ENCODE measurements at regions not wholly inside any gene's neighbourhood (a gene's known extent, or its start where the extent isn't known, plus 50 kb on each side); places are given as distances from the start of the nearest gene placed in this dataset.
"Not testable (repeated sequence)": the region's sequence is repeated elsewhere in the genome, so short reads cannot be mapped to it uniquely, and the experiment has no call there.

DNA sequence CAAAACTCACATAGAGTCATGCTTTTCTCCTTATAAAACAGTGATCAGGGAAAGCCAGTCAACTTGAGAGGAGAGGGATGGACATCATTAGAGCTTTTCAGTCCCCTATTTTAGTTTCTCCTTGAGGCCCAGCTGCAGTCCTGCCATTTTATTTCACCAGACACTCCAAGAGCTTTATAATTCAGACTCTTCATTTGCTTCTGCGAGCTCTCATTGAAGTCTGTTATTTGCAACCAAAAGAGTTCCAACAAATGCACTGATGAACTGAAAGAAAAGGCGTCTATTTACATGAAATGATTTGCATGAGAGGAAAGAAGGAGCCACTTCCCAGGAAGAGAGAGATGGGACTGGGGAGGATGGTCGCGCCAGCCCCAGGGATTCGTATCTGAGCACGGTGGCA is 86.8 kb downstream of the NDUFA12 start:
- DNase-seq (ENCODE audit: low spot score): no peak

DNA sequence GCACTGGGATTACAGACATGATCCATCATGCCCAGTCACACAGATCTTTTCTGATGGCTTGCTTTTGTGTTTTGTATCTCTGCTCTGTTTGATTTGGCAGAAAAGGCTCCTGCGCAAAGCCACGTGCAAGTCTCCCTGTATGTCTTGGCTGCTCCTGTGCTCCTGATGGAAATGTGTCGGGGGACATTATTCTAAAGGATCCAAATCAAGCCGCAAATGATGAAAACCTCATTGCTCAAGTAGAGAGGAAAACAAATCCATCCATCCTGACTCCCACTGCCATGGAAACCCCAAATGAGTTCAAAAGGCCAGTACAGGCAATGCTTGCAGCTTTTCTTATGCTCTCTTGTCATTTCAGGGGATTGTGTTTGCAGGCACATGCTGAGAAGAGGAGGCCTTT is 93.8 kb downstream of the NDUFA12 start:
- no peak for DNase-seq (ENCODE audit: low spot score)

- DNase-seq (ENCODE audit: low spot score): not testable (repeated sequence)
Measured at GRCh38 chr12:94905749-94906148, 97.7 kb downstream of the NDUFA12 start.

- no peak for DNase-seq (ENCODE audit: low spot score)
Measured at GRCh38 chr12:94900496-94900895, 103.0 kb downstream of the NDUFA12 start.

DNA sequence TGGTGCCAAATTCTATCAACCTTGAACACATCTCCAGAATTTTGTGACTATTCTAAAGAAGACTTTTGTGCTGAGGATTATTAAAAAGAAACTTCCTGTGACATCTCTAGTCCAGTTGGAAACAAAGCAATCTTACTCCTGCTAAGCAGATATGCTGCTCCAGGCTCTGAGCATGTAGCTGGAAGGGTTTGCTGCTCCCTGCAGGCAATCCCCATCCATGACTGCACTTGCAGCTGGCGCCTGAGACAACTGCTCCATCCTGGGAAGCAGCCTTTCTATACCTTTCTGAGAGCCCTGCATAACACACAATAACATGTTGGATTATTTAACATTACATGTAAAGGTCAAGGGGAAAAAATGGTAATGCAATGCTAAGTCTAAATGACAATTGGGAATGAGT is 105.1 kb downstream of the NDUFA12 start:
- DNase-seq (ENCODE audit: low spot score): no peak

DNA sequence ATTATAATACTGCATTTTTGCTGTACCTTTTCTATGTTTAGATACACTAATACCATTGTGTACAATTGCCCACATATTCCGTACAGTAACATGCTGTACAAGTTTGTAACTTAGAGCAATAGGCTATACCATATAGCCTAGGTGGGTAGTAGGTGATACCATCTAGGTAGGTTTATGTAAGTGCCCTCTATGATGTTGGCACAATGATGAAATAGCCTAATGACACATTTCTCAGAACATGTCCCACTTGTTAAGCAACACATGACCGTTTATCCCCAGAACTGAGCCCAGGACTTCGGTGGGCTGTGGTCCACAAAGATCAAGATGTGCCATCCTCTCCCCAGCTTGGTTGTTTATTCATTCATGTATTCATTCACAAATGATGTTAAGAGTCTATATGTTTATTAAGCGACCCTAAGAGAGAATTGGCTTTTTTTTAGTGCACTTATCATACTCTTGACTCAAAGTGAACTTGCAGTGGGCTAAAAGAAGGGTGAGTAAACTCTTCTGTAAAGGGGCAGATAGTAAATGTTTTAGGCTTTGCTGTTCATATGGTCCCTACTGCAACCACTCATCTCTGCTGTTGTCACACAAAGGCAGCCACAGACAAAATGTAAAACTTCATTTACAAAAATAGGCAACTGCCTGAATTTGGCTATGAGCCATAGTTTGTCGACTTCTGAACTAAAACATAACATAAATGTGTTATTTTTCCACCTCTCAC is 110.8 kb downstream of the NDUFA12 start:
- DNase-seq (ENCODE audit: low spot score): no peak

DNA sequence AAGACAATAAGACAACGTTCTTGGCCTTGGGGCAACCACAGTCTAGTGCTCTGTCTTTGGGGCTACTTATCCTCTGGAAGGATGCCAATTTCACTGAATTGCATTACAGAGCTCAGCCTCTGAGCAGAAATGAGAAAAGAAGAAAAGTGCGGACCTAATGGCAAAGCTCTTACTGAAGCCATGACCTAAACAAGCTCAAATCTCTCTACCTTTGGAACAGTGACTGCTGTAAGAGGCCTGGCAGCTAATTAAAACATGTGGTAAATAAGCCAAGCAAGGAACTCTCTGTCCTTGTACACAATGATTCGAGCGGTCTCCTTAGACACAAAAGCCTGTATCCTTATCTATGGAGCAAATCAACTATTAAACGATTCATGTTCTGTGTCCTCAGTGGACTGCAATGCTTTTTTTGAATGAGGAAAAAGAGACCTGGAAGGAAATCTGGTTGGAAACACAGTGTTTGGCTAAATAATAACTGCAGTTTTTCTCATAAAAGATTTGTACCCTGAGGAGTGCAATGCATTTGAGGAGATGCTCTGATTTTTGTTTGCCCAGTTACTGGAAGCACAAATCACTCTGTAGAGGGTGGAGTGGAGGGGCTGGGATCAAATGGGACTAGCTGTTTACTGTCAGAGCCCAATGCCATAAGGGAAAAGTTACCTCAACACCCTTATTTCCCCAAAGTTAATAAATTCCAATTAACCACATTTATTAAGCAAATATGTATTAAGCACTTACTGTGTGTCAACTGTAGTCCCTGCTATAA is 113.9 kb downstream of the NDUFA12 start:
- DNase-seq (ENCODE audit: low spot score): no peak

GRCh38 chr12:94879542-94879941 is 124.0 kb downstream of the NDUFA12 start:
- DNase-seq (ENCODE audit: low spot score): no peak

DNA sequence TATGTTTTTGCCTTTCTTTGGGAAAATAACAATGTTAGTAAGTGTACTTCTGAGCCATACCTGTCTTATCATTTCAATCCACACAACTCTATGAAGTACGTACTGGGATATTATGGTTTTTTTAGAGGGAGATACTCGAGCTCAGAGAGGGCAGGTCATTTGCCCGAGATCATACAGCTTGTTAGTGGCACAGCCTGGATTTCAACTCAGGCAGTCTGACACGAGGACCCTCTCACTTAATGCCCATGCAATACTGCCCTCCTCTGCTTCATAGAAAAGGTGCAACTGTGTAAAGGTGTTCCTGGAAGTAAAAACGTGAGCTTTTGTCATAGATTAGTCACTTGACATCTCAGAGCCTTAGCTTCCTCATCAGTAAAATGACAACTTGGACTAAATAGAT is 128.0 kb downstream of the NDUFA12 start:
- DNase-seq (ENCODE audit: low spot score): no peak

DNA sequence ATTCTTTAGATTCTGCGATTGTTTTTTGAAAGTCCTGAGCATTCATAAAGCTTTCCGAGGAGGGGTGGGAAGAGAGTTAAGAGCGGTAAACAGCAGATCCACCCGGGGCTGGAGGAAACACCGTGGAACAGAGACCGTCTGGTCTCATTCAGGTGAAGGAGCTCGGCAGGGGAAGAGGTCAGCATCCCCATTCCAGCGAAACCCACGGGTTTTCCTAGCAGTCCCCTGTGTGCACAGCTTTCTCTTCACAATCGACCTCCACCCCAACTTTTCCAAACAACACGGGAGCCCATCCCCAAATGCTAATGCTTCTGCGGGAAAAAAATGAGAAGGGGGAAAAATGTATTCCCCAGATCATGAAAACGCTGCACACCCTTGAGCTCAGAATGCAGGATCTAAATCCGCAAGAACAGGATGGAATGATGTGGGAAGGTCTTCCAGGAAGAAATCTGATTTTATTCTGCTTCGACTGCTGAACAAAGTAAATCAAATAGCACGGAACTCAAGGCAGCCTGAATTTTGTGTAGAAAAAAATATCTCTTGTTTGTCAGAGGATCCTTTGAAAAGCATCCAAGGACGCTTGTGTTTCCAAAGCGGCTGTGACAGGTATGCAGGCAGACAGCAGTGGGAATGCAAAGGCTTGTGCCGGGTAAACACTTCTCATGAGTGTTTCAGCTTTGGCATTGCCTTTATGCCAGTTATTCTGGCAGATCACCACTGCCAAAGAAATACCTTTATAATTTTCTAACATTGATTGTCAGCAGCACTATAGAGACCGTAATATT is 128.8 kb downstream of the NDUFA12 start:
- no peak for DNase-seq (ENCODE audit: low spot score)

DNA sequence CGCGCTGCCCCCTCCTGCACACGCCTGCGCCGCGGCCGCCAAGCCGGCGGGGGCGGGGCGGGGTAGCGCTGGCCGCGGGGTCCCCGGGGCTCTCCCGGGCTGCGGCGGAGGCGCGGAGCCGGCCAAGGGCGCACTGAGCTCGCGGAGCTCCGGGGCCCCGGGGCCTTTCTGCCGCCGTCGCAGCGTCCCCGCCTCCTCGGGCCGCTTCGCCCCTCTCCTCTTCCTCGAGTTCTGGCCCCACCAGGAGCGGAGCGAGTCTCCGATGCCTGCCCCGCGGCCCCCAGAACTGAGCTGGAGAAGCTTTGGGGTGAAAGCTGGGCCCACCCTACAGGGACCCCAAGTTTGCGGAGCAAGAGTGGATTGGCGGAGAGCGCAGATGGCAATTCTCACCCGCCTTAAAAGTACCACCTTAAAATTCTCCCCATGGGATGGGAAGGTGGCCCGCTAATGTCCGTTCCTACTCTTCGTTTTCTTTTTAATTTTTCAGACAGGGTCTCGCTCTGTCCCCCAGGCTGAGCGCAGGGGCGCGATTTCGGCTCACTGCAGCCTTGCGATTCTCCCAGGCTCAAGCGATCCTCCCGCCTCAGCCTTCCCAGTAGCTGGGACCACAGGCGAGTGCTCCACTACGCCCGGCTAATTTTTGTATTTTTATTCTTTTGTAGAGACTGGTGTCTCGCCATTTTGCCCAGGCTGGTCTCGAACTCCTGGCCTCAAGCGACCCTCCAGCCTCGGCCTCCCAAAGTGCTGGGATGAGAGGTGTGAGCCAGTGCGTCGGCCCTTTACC is 129.6 kb downstream of the NDUFA12 start:
- no peak for DNase-seq (ENCODE audit: low spot score)

GRCh38 chr12:94872971-94873733 is 130.3 kb downstream of the NDUFA12 start:
- no peak for DNase-seq (ENCODE audit: low spot score)

GRCh38 chr12:94872671-94872970 is 130.9 kb downstream of the NDUFA12 start:
- DNase-seq (ENCODE audit: low spot score): no peak

DNA sequence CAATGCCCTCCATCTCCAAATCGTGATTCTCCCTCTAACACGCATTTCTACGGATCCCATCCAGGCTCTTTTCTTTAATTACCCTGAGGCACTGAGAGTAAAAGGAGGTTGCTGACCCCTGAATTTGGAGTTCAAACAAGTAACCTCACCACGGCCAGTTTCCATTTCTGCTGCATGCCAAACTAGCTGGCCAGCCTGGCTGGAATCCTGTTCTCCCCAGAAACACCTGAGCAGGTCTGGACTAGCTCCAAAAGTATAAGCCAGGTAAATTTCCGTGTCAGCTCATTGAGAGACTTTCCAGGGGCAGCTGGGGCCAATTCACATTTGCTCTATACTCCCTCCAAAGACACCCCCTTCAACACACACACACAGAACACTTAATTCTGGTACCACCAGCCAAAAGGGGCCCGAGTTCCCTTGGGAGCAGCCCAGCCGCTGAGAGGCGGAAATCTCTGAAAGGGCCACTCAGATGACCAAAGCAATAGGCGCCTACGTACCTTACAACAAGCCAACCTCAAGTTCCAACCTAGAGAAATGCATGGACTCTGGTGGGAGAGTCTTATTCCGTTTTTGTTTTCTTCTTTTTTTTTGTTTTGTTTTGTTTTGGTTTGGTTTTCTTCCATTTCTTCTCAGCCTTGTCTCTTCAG is 131.4 kb downstream of the NDUFA12 start:
- DNase-seq (ENCODE audit: low spot score): no peak

DNA sequence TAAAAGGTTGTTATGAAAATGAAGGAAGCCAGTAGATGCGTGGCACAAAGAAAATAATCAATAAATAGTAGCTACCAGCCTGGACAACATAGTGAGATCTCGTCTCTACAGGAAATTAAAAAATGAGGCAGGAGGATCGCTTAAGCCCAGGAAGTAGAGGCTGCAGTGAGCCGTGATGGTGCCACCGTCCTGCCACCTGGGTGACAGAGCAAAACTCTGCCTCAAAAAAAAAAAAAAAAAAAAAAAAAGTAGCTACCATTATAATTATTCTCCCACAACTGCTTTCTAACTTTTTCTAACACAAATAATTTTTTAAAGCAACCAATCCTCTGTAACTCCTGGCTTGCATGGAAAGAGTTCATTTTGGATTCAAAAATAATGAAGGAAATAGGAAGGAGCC is 133.0 kb downstream of the NDUFA12 start:
- DNase-seq (ENCODE audit: low spot score): no peak

DNA sequence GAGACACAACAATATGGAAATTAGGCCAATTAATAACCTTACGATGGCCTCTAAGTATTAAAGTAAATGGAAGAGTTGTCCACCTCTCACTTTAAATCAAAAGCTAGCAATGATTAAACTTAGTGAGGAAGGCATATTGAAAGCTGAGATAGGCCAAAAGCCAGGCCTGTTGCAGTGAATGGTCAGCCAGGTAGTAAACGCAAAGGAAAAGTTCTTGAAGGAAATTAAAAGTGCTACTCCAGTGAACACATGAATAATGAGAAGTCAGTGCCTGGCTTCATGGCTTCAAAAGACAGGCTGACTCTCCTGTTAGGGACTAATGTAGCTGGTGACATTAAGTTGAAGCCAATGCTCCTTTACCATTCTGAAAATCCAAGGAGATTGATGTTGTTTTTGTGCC is 135.3 kb downstream of the NDUFA12 start:
- DNase-seq (ENCODE audit: low spot score): no peak

DNA sequence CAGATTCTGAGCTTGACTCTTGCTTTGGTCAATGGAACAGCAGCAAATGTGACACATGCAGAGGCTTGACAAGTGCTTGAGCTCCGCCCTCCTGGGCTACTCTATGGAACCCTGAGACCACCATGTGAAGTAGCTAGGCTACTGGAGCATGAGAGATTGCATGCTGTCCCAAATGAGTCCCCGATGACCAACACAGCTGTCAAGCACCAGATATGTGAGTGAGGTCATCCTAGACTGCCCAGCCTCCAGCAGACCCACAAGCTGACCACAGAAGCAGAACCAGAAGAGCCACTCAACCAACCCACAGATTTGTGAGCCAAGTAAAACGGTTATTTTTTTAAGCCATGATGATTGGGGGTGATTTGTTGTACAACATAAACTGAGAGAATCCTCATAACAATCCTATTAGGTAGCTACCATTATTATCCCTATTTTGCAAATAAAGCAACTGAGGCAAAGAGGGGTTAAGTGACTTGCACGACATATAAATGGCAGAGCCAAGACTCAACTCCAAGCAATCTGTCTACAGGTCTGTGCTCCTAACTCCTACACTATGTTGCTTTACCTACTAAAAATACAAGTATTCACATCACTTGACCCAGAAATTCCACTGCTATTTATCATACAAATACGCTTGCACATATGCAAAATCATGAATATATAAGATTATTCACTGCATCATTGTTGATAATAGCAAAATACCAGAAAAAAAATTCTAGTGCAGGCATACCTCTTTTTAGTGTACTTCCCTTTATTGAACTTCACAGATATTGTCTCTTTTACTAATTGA is 136.2 kb downstream of the NDUFA12 start:
- no peak for DNase-seq (ENCODE audit: low spot score)

DNA sequence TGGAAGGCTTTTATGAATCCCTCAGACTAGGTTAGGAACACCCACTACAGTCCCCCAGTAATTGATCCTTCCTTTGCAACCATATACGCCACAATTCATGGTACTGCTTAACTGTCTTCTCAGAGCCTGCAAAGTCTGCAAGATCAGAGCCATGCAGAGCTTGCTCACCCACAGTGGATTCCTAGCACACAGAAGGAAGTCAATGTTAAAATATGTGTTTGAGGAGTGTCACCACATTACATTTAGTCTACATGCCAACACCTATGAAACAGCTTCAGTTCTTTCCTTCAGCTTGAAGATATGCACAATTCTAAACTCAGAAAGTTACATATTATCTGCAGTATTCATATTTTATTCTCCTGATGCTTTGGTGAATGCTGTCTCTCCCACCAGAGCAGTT is 138.5 kb downstream of the NDUFA12 start:
- no peak for DNase-seq (ENCODE audit: low spot score)

GRCh38 chr12:94863321-94864035 is 140.0 kb downstream of the NDUFA12 start:
- no peak for DNase-seq (ENCODE audit: low spot score)

DNA sequence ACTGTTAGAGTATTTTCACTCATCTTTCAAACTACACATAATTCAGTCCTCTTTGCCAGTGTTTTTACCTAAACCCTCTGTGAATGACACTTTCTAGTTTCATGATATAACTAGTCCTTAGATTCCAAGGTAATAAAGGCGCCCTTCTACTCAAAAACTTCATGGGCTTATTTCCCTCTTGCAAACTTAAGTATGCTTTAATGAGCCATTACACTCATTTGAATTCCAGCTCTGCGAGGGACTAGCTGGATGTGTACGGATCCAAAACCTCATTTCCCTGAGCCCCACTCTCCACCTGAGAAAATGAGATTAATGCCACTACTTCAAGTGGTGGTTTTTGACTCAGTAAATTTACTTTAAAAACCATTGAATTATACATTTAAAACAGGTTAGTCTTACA is 141.1 kb downstream of the NDUFA12 start:
- no peak for DNase-seq (ENCODE audit: low spot score)

All from putamen (tissue), 1 donor.